HL-60 (cell line): ENCODE measurements at regions not wholly inside any gene's neighbourhood (a gene's known extent, or its start where the extent isn't known, plus 50 kb on each side); places are given as distances from the start of the nearest gene placed in this dataset.

ENCODE experiments used
- GABPA ChIP-seq: IDR thresholded peaks from 2 replicates; pipeline ENCODE4 v1.6.1; 2012; ENCODE audit warnings: low read depth
- POLR2AphosphoS5 ChIP-seq: IDR thresholded peaks from 2 replicates; pipeline ENCODE4 v1.6.1; 2012; ENCODE audit warnings: low read depth
- SPI1 ChIP-seq: IDR thresholded peaks from 2 replicates; pipeline ENCODE4 v1.6.1; 2012; ENCODE audit warnings: low read depth, mild to moderate bottlenecking, borderline replicate concordance
- TF ChIP-seq, protein P1 (sequence below): IDR thresholded peaks from one replicate; pipeline ENCODE4 v1.5.1; 2011; ENCODE audit warnings: low read length, control low read depth, inconsistent platforms; ENCODE audit not compliant: insufficient read depth
- TF ChIP-seq, protein P2 (sequence below): IDR thresholded peaks from 2 replicates; pipeline ENCODE4 v1.6.1; 2012; ENCODE audit warnings: low read depth; ENCODE audit not compliant: insufficient replicate concordance

DNA sequence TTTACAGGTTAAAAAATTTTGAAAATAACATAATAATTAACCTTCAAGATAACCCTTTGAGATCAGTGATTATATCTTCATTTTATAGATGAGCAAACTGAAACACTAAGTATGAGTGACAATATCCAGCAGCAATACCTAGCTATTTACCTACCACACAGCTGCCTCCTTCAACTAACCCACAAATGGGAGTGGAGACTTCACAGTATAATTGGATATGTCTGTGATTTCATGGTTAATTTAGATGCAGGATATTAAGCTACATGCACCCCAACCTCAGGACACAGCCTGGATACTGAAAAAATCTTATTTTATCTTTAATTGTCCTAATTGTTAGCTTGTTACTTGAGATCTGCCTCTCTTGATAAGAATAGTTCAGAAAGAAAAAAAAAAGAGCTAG, 297.2 kb upstream of the ANO5 start:
- TF ChIP-seq, protein P1, sequence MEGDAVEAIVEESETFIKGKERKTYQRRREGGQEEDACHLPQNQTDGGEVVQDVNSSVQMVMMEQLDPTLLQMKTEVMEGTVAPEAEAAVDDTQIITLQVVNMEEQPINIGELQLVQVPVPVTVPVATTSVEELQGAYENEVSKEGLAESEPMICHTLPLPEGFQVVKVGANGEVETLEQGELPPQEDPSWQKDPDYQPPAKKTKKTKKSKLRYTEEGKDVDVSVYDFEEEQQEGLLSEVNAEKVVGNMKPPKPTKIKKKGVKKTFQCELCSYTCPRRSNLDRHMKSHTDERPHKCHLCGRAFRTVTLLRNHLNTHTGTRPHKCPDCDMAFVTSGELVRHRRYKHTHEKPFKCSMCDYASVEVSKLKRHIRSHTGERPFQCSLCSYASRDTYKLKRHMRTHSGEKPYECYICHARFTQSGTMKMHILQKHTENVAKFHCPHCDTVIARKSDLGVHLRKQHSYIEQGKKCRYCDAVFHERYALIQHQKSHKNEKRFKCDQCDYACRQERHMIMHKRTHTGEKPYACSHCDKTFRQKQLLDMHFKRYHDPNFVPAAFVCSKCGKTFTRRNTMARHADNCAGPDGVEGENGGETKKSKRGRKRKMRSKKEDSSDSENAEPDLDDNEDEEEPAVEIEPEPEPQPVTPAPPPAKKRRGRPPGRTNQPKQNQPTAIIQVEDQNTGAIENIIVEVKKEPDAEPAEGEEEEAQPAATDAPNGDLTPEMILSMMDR = no peak
- no peak for TF ChIP-seq POLR2AphosphoS5
- TF ChIP-seq GABPA = no peak
- TF ChIP-seq, protein P2, sequence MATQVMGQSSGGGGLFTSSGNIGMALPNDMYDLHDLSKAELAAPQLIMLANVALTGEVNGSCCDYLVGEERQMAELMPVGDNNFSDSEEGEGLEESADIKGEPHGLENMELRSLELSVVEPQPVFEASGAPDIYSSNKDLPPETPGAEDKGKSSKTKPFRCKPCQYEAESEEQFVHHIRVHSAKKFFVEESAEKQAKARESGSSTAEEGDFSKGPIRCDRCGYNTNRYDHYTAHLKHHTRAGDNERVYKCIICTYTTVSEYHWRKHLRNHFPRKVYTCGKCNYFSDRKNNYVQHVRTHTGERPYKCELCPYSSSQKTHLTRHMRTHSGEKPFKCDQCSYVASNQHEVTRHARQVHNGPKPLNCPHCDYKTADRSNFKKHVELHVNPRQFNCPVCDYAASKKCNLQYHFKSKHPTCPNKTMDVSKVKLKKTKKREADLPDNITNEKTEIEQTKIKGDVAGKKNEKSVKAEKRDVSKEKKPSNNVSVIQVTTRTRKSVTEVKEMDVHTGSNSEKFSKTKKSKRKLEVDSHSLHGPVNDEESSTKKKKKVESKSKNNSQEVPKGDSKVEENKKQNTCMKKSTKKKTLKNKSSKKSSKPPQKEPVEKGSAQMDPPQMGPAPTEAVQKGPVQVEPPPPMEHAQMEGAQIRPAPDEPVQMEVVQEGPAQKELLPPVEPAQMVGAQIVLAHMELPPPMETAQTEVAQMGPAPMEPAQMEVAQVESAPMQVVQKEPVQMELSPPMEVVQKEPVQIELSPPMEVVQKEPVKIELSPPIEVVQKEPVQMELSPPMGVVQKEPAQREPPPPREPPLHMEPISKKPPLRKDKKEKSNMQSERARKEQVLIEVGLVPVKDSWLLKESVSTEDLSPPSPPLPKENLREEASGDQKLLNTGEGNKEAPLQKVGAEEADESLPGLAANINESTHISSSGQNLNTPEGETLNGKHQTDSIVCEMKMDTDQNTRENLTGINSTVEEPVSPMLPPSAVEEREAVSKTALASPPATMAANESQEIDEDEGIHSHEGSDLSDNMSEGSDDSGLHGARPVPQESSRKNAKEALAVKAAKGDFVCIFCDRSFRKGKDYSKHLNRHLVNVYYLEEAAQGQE = no peak
- no peak for TF ChIP-seq SPI1
